ENCODE measurements at regions not wholly inside any gene's neighbourhood (a gene's known extent, or its start where the extent isn't known, plus 50 kb on each side); places are given as distances from the start of the nearest gene placed in this dataset.

- H3K9me3 ChIP-seq (replicated peaks in 1 of 2; ENCODE audit: control insufficient read depth in 2 of 2, insufficient read depth in 1 of 2, low read depth in 1 of 2, low read length in 2 of 2), result no peaks in the 10 kb centered on the region
- no CpG with 5 or more reads among the region's 2 CpGs for WGBS, 2 donors (ENCODE audit: extremely low coverage in 2 of 2, insufficient read length in 2 of 2, insufficient replicate concordance in 1 of 2)
Measured at GRCh38 chr13:40161931-40162330, 504.5 kb downstream of the FOXO1 start.

GRCh38 chr13:40163066-40164000 is 503.1 kb downstream of the FOXO1 start:
- Histone ChIP-seq H3K36me3 (replicated peaks in 1 of 2; ENCODE audit: control insufficient read depth in 2 of 2, insufficient read depth in 2 of 2, low read length in 2 of 2) (no peaks in the 10 kb centered on the region), H2AK5ac (ENCODE audit: low read depth, low read length) (no peak overlapping the region), H3K18ac (ENCODE audit: low read length) (no peak overlapping the region), H3K27me3 (ENCODE audit: control insufficient read depth in 3 of 3, insufficient read depth in 3 of 3, low read depth in 1 of 3, low read length in 3 of 3) (no peaks in the 10 kb centered on the region), H3K4me1 (ENCODE audit: control insufficient read depth in 2 of 2, insufficient read depth in 1 of 2, low read depth in 1 of 2, low read length in 2 of 2) (no peaks in the 10 kb centered on the region), H4K91ac (ENCODE audit: low read depth, low read length, poor library complexity) (no peak overlapping the region), H3K14ac (ENCODE audit: low read length) (no peak overlapping the region), H2BK120ac (ENCODE audit: low read depth, low read length) (no peak overlapping the region), H3K9me3 (replicated peaks in 1 of 2; ENCODE audit: control insufficient read depth in 2 of 2, insufficient read depth in 1 of 2, low read depth in 1 of 2, low read length in 2 of 2) (no peaks in the 10 kb centered on the region), H3K4me3 (ENCODE audit: low read length in 2 of 2) (no peak overlapping the region), H2BK5ac (ENCODE audit: low read length) (no peak overlapping the region), H2BK15ac (ENCODE audit: low read length) (no peak overlapping the region), H3K79me1 (ENCODE audit: low read depth, low read length) (no peaks in the 10 kb centered on the region), H3K27ac (replicated peaks; ENCODE audit: low read length) (no peak overlapping the region), H3K4ac (ENCODE audit: low read length) (no peak overlapping the region), H4K8ac (ENCODE audit: low read depth, low read length) (no peak overlapping the region), H3K4me2 (ENCODE audit: insufficient read depth, low read length, poor library complexity, severe bottlenecking) (no peak overlapping the region), H2AFZ (ENCODE audit: low read length) (no peak overlapping the region), H3K23ac (ENCODE audit: low read depth, low read length, poor library complexity) (no peak overlapping the region), H3K9ac (ENCODE audit: low read depth, low read length, poor library complexity) (no peak overlapping the region), H2BK12ac (ENCODE audit: low read length) (no peak overlapping the region)
- WGBS, 2 donors (ENCODE audit: extremely low coverage in 2 of 2, insufficient read length in 2 of 2, insufficient replicate concordance in 1 of 2), result no CpG with 5 or more reads among the region's 11 CpGs
- no peak for DNase-seq (ENCODE audit: low spot score)

More at GRCh38 chr13:40161931-40162330, 504.5 kb downstream of the FOXO1 start:
- no peak overlapping the region for H2BK5ac ChIP-seq (ENCODE audit: low read length)
- no peaks in the 10 kb centered on the region for H3K79me1 ChIP-seq (ENCODE audit: low read depth, low read length)
- no peak overlapping the region for H3K4me2 ChIP-seq (ENCODE audit: insufficient read depth, low read length, poor library complexity, severe bottlenecking)
- no peaks in the 10 kb centered on the region for H3K27me3 ChIP-seq (ENCODE audit: control insufficient read depth in 3 of 3, insufficient read depth in 3 of 3, low read depth in 1 of 3, low read length in 3 of 3)
- H2BK15ac ChIP-seq (ENCODE audit: low read length), result no peak overlapping the region
- H3K18ac ChIP-seq (ENCODE audit: low read length), result no peak overlapping the region
- H3K4me1 ChIP-seq (ENCODE audit: control insufficient read depth in 2 of 2, insufficient read depth in 1 of 2, low read depth in 1 of 2, low read length in 2 of 2), result no peaks in the 10 kb centered on the region
- no peak overlapping the region for H4K8ac ChIP-seq (ENCODE audit: low read depth, low read length)
- no peaks in the 10 kb centered on the region for H3K36me3 ChIP-seq (replicated peaks in 1 of 2; ENCODE audit: control insufficient read depth in 2 of 2, insufficient read depth in 2 of 2, low read length in 2 of 2)
- H3K27ac ChIP-seq (replicated peaks; ENCODE audit: low read length), result no peak overlapping the region
- H3K14ac ChIP-seq (ENCODE audit: low read length), result no peak overlapping the region
- H3K4me3 ChIP-seq (ENCODE audit: low read length in 2 of 2), result no peak overlapping the region
- H2BK12ac ChIP-seq (ENCODE audit: low read length), result no peak overlapping the region
- H2BK120ac ChIP-seq (ENCODE audit: low read depth, low read length), result no peak overlapping the region
- no peak for DNase-seq (ENCODE audit: low spot score)
- no peak overlapping the region for H2AK5ac ChIP-seq (ENCODE audit: low read depth, low read length)
- no peak overlapping the region for H4K91ac ChIP-seq (ENCODE audit: low read depth, low read length, poor library complexity)
- H2AFZ ChIP-seq (ENCODE audit: low read length), result no peak overlapping the region
- H3K23ac ChIP-seq (ENCODE audit: low read depth, low read length, poor library complexity), result no peak overlapping the region
- no peak overlapping the region for H3K4ac ChIP-seq (ENCODE audit: low read length)
- no peak overlapping the region for H3K9ac ChIP-seq (ENCODE audit: low read depth, low read length, poor library complexity)

- Histone ChIP-seq H2AK5ac (ENCODE audit: low read depth, low read length) (no peak overlapping the region), H3K4ac (ENCODE audit: low read length) (no peak overlapping the region), H3K4me1 (ENCODE audit: control insufficient read depth in 2 of 2, insufficient read depth in 1 of 2, low read depth in 1 of 2, low read length in 2 of 2) (no peaks in the 10 kb centered on the region), H3K79me1 (ENCODE audit: low read depth, low read length) (no peaks in the 10 kb centered on the region), H3K23ac (ENCODE audit: low read depth, low read length, poor library complexity) (no peak overlapping the region), H3K4me2 (ENCODE audit: insufficient read depth, low read length, poor library complexity, severe bottlenecking) (no peak overlapping the region), H2BK120ac (ENCODE audit: low read depth, low read length) (no peak overlapping the region), H3K9ac (ENCODE audit: low read depth, low read length, poor library complexity) (no peak overlapping the region), H3K14ac (ENCODE audit: low read length) (no peak overlapping the region), H4K8ac (ENCODE audit: low read depth, low read length) (no peak overlapping the region), H2AFZ (ENCODE audit: low read length) (no peak overlapping the region), H3K9me3 (replicated peaks in 1 of 2; ENCODE audit: control insufficient read depth in 2 of 2, insufficient read depth in 1 of 2, low read depth in 1 of 2, low read length in 2 of 2) (no peaks in the 10 kb centered on the region), H2BK15ac (ENCODE audit: low read length) (no peak overlapping the region), H3K18ac (ENCODE audit: low read length) (no peak overlapping the region), H3K27ac (replicated peaks; ENCODE audit: low read length) (no peak overlapping the region), H4K91ac (ENCODE audit: low read depth, low read length, poor library complexity) (no peak overlapping the region), H3K4me3 (ENCODE audit: low read length in 2 of 2) (no peak overlapping the region), H2BK12ac (ENCODE audit: low read length) (no peak overlapping the region), H3K27me3 (ENCODE audit: control insufficient read depth in 3 of 3, insufficient read depth in 3 of 3, low read depth in 1 of 3, low read length in 3 of 3) (no peaks in the 10 kb centered on the region), H3K36me3 (replicated peaks in 1 of 2; ENCODE audit: control insufficient read depth in 2 of 2, insufficient read depth in 2 of 2, low read length in 2 of 2) (no peaks in the 10 kb centered on the region), H2BK5ac (ENCODE audit: low read length) (no peak overlapping the region)
- no peak for DNase-seq (ENCODE audit: low spot score)
- WGBS, 2 donors (ENCODE audit: extremely low coverage in 2 of 2, insufficient read length in 2 of 2, insufficient replicate concordance in 1 of 2), result no CpG with 5 or more reads among the region's 3 CpGs
Measured at GRCh38 chr13:40164133-40164532, 502.3 kb downstream of the FOXO1 start.

GRCh38 chr13:40165316-40165932 is 501.0 kb downstream of the FOXO1 start:
- no peak overlapping the region for H3K14ac ChIP-seq (ENCODE audit: low read length)
- H3K79me1 ChIP-seq (ENCODE audit: low read depth, low read length), result no peaks in the 10 kb centered on the region
- H3K4me2 ChIP-seq (ENCODE audit: insufficient read depth, low read length, poor library complexity, severe bottlenecking), result no peak overlapping the region
- H3K23ac ChIP-seq (ENCODE audit: low read depth, low read length, poor library complexity), result no peak overlapping the region
- H2BK15ac ChIP-seq (ENCODE audit: low read length), result no peak overlapping the region
- H3K27me3 ChIP-seq (ENCODE audit: control insufficient read depth in 3 of 3, insufficient read depth in 3 of 3, low read depth in 1 of 3, low read length in 3 of 3), result no peaks in the 10 kb centered on the region
- no peak overlapping the region for H3K4ac ChIP-seq (ENCODE audit: low read length)
- H3K27ac ChIP-seq (replicated peaks; ENCODE audit: low read length), result no peak overlapping the region
- H3K18ac ChIP-seq (ENCODE audit: low read length), result no peak overlapping the region
- H2AFZ ChIP-seq (ENCODE audit: low read length), result no peak overlapping the region
- no peak overlapping the region for H3K4me3 ChIP-seq (ENCODE audit: low read length in 2 of 2)
- H4K91ac ChIP-seq (ENCODE audit: low read depth, low read length, poor library complexity), result no peak overlapping the region
- H3K9ac ChIP-seq (ENCODE audit: low read depth, low read length, poor library complexity), result no peak overlapping the region
- H2BK12ac ChIP-seq (ENCODE audit: low read length), result no peak overlapping the region
- no peak overlapping the region for H2BK5ac ChIP-seq (ENCODE audit: low read length)
- H3K4me1 ChIP-seq (ENCODE audit: control insufficient read depth in 2 of 2, insufficient read depth in 1 of 2, low read depth in 1 of 2, low read length in 2 of 2), result no peaks in the 10 kb centered on the region
- no peak overlapping the region for H2BK120ac ChIP-seq (ENCODE audit: low read depth, low read length)
- H3K36me3 ChIP-seq (replicated peaks in 1 of 2; ENCODE audit: control insufficient read depth in 2 of 2, insufficient read depth in 2 of 2, low read length in 2 of 2), result no peaks in the 10 kb centered on the region
- no peaks in the 10 kb centered on the region for H3K9me3 ChIP-seq (replicated peaks in 1 of 2; ENCODE audit: control insufficient read depth in 2 of 2, insufficient read depth in 1 of 2, low read depth in 1 of 2, low read length in 2 of 2)
- WGBS, 2 donors (ENCODE audit: extremely low coverage in 2 of 2, insufficient read length in 2 of 2, insufficient replicate concordance in 1 of 2), result no CpG with 5 or more reads among the region's 2 CpGs
- DNase-seq (ENCODE audit: low spot score), result no peak
- H2AK5ac ChIP-seq (ENCODE audit: low read depth, low read length), result no peak overlapping the region
- H4K8ac ChIP-seq (ENCODE audit: low read depth, low read length), result no peak overlapping the region

All from neuronal stem cell (in vitro differentiated cells).